GM21390 (cell line): ENCODE measurements at regions not wholly inside any gene's neighbourhood (a gene's known extent, or its start where the extent isn't known, plus 50 kb on each side); places are given as distances from the start of the nearest gene placed in this dataset.
"Not testable (repeated sequence)": the region's sequence is repeated elsewhere in the genome, so short reads cannot be mapped to it uniquely, and the experiment has no call there.

Source experiments
- ATAC-seq: cut with Tn5 transposase; IDR thresholded peaks from one replicate; pipeline ENCODE4 v1.9.1; 2021; ENCODE audit not compliant: unreplicated experiment

DNA sequence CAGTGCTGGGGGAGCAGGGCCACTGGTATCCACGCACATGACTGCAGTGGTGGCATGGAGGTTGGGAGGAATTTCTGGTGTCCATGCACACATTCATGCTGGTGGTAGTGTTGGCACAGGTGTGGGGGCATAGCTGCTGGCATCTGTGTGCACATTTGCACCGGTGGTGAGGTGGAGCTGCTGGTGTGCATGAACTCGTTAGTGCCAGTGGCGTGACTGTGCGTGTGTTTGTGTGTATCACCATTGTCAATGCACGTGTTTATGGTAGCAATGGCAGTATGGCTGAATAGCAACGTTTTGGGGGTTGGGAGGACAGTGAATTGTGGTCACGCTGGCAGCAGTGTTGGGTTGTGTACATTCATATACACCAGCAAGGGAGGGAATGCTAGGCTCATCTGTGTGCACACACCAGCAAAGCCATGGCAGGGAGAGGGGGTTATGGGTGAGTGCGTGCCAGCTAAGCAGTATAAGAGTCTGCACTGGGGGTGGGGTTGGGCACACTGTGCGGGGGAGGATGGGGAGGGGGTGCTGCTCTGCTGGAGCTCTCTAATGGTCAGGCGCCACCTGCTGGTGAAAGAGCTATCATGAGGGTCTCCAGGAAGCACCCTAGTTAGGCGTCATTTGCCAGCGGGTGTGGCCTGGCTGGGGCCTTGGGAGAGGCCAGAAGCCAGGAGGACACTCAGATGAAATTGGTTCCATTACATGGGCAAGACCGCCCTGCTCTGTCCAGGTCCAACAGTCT, 626.1 kb upstream of the ID4 start:
- ATAC-seq: no peak

DNA sequence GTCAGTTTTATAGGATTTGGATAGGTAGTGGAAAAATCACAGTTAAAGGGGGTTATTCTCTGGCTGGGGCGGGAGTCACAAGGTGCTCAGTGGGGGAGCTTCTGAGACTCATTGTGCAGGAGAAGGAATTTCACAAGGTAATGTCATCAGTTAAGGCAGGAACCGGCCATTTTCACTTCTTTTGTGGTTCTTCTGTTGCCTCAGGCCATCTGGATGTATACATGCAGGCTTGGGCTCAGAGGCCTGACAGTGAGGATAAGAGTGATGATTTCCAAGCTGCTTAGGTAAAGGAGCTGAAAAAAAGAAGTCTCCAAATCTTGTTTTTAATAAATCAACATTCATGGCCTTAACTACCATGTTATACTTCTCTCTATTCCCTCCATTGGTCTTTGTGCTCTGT, 622.9 kb upstream of the ID4 start:
- ATAC-seq: no peak

DNA sequence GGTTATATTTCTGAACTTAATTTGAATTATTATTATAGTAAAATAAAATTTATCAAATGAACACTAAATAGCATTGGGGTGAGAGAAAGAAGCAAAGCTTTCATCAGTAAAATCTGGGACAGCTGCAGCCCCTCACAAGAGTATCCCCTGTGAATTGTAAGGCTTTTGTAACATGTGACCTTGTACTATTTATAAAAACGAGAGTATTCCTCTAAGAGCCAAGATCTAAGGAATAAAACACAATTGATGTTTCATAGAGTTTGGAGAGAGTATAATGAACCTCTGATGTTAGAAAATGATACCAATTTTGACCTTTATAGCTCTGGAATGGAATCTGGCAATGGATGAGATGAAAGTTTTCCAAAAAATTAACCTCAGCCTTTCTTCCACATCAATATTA, 617.2 kb upstream of the ID4 start:
- ATAC-seq: no peak

DNA sequence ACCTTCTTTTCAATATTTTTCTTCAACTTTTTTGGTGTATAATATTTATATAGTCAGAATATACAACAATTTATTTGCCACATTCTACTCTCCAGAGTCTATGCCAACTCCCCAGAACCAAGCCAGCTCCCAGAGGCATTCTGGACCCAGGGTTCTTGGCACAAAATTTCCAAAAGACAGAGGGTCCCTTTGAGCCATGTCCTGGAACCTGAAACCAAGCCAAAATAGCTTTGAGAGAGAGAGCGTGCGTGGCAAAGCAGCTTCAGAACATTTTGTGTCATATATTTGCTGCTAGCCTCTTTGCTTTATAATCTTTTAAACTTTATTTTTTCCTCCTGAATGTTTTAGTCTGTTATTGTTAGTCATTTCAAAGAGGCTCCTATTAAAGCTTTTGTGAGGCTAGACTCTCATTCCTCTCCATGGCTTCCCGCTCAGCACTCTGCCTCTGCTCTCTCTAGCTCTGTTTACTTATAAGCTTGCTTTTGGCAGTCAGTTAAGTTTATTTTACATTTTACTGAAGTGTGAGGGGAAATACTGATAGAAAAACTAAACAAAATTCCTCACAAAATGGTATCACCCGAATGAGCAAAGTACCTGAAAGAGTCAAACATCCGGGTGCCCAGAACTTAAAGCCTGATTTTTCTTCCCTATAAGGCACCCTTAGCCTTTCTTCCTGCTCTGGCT, 605.1 kb upstream of the ID4 start:
- ATAC-seq: no peak

DNA sequence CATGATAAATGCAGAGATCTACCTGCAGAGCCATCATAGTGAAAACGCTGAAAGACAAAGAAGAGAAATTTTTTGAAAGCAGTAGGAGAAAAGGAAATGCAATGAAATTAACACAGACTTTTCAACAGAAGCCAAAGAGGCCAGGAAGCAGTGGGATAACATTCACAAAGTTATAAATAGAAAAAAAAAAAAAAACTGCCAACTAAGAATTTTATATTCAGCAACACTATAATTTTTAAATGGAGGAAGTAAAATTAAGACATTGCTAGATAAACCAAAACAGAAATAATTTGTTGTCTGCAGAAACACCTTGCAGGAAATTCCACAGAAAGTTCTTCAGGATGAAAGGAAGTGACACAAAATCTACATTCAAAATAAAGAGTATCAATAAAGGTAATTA, 591.5 kb upstream of the ID4 start:
- ATAC-seq: no peak

DNA sequence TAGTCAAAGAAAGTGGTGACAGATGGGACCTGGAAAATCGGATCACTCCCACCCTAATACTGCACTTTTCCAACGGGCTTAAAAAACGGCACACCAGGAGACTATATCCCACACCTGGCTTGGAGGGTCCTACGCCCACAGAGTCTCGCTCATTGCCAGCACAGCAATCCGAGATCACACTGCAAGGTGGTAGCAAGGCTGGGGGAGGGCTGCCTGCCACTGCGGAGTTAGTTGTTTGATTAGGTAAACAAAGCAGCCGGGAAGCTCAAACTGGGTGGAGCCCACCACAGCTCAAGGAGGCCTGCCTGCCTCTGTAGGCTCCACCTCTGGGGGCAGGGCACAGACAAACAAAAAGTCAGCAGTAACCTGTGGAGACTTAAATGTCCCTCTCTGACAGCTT, 590.0 kb upstream of the ID4 start:
- not testable (repeated sequence) for ATAC-seq

DNA sequence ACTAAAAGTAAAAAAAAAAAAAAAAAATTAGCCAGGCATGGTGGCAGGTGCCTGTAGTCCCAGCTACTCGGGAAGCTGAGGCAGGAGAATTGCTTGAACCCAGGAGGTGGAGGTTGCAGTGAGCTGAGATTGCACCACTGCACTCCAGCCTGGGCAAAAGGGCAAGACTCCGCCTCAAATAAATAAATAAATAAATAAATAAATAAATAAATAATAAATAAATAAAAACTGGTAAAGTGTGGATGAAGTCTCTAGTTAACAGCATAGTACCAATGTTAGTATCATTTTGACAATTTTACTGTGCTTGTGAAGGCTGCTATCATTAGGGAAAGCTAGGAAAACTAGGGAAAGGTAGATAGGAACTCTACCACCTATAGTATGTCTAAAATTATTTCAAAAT, 581.0 kb upstream of the ID4 start:
- not testable (repeated sequence) for ATAC-seq

DNA sequence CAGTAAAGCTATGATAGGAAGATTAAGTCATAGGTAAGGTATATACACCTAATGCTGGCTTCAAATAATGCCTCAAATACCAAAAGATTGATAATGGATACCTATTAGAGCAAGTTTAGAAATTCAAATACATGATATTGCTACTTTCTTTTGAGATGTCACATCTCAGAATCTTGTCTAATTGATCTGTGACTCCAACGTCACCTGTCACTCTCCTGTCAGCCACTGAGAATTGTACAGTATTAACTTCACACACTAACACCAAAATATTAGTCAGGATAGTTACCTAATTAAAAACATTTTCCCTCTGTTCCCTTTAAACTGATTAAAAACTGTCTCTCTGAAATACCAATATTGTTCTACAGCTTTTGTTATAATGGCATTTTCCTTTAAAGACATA, 575.5 kb upstream of the ID4 start:
- no peak for ATAC-seq

DNA sequence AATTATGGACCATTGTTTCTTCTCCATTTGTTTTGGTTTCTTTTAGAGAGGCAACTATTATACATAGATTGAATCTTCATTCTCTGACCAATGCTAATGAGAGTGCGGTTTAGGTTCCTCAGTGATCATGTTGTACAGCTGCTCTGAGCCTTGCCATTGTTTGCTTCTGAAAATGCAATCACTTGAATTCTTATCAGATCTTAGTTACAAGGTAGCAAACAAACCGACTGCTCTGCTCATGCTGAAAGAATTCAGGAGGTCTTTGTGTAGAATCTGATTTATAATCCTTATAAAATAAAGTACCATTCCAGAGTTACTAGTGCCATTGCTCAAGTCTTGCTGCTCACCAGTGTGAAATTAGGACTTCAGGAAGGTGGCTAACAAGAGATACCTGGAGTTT, 569.1 kb upstream of the ID4 start:
- no peak for ATAC-seq

DNA sequence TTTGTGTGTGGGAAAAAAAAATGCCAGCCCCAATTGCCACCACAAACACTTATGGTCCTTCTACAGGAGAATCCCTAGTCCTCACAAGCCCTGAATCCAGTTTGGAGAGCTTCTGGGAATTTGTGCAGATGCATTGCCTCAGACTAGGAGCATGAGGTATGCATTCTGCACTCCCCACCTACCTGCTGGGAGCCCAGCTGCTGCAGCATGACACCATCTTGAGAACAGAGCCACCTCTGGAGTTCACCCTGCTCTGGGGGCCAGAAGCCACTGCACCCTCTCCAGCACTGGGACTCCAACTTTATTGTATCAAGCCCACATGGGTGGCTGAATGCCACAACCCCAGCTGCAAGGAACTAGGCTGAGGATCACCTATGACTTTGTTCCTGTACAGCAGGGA, 568.5 kb upstream of the ID4 start:
- ATAC-seq: no peak

DNA sequence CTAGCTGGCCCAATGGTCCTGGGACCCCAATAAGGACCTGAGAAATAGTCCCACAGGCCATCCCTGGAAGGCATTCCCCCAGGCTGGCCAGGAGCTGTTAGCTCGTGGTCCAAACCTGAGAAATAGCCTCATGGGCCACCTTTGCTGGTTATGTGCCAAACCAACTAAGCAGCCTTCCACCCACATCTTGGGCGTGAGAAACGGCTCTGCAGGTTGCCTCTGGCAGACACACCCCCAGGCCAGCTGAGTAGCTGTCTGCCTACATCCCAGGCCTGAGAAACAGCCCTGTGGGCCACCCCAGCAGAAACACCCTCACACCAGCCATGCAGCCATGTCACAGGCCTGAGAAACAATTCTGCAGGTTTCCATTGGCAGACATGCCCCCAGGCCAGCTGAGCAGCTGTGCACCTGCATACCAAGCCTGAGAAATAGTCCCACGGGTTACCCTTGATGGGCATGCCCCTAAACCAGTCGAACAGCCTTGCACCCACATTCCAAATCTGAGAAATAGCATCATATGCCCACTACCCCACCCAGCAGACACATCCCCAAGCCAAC, 567.8 kb upstream of the ID4 start:
- ATAC-seq: no peak

DNA sequence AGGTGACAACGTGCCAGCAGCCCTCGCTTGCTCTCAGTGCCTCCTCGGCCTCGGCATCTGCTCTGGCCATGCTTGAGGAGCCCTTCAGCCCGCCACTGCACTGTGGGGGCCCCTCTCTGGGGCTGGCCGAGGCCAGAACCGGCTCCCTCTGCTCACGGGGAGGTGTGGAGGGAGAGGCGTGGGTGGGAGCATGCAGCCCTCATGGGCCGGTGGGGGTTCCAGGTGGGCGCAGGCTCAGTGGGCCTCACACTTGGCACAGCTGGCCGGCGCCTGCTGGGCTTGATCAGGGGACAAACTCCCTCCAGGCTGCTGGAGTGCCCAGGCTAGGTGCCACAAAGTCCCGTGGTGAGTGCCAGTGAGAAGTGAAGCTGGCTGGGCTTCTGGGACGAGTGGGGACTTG, 566.6 kb upstream of the ID4 start:
- no peak for ATAC-seq

DNA sequence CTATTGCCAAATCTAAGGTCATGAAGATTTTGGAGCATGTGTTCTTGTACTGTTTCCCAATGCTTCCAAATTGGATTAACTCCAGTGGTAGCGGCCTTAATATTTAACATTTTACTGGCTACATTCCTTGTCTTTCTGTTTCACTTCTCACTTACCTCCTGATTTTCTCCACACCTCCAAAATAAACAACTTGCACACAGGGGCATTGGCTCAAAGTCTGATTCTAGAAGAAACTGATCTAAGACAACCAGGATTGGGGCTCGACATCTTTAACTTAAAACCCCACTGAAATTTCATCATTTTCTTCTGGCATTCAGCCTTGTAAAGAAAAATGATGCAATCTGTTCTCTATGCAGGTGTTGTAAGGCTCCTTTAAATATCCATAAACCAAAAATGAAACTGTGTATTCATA, 557.9 kb upstream of the ID4 start:
- no peak for ATAC-seq

DNA sequence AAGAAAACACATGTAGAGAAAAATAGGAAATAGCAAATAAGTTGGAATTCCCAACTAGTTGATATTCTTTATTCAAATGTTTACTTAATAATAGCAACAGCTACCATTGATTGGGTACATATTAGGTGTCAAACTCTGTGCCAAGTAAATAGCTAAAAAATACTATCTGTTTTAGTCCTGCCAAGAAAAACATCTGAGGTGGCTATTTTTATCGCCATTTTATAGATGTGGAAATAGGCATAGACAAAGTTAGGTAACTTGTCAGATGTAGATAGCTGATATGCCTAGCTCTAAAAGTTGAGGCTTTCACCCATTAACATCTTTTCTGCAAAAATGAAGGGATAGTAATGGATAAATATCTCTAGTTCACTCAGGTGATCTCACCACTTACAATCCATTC, 549.2 kb upstream of the ID4 start:
- no peak for ATAC-seq

DNA sequence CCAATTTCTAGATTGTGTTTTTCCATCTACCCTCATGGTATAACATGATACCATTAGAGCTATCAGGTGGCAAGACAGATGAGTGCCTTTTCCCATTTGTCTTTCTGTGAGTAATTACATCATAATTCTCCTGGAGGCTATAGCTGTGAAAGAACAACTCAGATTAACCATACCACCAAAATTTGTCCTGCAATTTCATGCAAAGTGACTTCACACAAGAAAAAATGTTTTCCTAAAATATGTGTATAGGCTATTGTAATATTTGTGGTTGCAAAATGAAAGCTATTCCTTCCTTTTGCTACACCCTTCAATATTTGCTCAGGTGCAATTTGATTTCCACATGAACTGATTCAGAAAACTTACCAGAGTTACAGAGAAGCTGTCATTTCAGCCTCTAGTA, 547.7 kb upstream of the ID4 start:
- no peak for ATAC-seq

DNA sequence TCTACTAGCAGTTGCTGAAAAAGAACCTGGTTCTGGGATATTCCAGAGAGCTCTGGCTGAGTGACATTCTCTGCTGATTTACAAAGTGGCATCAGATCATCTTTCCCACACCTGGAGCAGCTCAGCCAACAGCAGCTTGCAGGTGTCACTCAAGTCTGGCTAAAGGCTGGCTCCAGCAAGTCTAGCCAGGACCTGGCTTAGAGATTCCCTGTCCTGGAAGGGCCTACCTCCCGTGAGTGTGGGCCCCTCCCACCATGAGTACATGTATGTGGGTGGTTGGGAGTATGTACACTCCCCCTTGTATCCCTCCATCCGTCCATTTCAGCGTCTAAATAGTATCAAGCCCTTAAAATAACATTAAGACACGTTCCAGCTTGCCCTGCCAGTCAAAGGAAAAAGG, 539.3 kb upstream of the ID4 start:
- no peak for ATAC-seq

DNA sequence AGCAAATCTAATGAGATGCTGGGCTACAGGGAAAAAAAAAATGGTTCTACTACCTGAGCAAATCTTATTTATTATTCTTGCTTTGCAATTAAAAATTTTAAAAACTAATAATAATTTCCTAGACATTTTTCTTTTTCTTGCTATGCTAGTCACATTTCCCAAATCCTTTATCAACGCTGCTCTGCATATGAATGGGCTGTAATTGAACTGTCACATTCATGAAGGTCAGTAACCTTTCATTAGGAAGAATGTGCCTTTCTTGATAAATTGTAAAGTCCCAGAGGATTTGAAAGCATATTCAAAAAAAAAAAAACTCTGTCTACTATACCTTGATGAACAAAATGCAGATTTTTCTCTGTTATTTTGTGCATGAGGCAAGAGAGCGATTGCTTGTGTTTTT, 538.7 kb upstream of the ID4 start:
- ATAC-seq: no peak

DNA sequence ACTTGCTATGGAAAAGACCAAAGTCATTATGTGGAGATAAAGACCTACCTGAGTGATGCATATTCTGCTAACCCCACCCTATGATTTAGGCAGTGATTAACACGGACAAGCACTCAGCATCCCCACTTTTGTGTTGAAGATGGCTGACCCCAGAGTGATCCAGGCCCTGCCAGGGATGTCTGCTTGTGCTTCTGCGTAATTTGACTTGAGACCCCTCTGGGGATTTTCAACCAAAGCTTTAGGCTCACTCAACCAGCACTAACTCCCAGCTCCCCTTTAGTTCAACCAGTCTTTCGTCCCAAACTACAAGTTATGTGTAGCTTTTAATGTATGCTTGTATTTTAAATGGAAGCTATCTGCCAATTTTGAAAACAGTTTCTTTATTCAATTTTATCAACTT, 538.0 kb upstream of the ID4 start:
- no peak for ATAC-seq

DNA sequence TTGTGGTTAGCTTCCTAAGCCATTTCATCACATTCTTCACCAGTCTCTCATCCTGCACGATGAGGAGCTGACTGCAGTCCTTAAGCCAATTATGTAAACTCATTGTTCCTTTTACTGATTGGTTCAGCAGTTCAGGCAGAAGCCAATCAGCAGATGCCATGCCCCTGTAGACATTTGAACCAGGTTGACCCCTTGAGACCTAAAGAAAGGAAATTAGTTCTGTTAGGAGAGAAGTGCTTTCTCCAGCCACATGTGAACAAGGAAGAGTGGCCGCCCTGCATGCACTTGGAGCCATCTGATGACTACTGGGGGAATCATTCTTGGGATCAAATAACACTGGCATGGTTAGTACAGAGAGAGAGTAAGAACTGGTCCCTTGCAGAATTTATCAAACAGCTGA, 535.2 kb upstream of the ID4 start:
- no peak for ATAC-seq

DNA sequence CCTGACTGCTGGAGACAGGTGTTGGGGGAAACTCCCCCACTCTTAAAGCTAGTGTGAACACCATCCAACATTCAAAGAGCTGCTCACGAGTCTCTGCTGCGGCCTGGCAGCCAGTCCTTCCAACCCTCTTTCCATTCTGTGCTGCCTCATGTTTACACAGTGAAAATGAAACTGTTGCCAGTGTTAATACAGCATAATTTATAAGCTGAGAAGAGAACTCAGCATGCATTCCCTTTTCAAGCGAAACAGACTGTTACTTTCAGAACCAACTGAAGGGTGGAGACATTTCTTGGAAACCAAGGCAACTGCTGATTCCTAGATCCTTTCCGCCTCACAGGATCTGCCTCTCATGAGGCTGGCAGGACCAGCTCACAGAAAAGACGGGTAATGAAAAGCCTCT, 533.8 kb upstream of the ID4 start:
- ATAC-seq: no peak

DNA sequence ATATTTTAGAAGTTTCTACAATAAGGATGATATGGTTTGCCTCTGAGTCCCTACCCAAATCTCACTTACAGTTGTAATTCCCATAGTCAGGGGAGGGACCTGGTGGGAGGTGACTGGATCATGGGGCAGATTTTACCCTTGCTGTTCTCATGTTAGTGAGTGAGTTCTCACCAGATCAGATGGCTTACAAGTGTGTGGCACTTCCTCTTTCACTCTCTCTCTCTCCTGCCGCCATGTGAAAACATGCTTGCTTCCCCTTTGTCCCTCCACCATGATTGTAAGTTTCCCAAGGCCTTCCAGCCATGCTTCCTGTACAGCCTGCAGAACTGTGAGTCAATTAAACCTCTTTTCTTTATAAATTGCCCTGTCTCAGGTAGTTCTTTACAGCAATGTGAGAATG, 527.5 kb upstream of the ID4 start:
- no peak for ATAC-seq

DNA sequence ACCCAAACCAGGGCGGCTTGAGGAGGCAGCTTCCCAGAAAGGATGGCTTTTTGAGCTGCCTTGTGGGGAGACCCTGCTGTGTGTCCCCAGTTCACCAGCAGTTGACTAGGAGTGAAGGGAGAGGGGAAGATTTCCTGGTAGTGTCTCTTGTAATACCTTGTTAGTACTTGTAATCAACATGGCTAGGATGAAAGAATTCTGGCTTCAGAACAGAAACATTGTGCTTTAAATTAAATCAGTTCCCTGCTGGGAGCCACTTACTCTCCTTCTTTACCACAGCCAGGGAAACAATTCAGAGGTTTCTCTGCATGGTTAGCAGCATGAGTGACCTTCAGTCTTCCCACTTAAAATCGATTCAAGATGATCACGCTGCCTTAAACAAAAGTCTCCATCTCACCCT, 525.4 kb upstream of the ID4 start:
- ATAC-seq: no peak
